ENCODE measurements at regions not wholly inside any gene's neighbourhood (a gene's known extent, or its start where the extent isn't known, plus 50 kb on each side); places are given as distances from the start of the nearest gene placed in this dataset.
"Not testable (repeated sequence)": the region's sequence is repeated elsewhere in the genome, so short reads cannot be mapped to it uniquely, and the experiment has no call there.

DNA sequence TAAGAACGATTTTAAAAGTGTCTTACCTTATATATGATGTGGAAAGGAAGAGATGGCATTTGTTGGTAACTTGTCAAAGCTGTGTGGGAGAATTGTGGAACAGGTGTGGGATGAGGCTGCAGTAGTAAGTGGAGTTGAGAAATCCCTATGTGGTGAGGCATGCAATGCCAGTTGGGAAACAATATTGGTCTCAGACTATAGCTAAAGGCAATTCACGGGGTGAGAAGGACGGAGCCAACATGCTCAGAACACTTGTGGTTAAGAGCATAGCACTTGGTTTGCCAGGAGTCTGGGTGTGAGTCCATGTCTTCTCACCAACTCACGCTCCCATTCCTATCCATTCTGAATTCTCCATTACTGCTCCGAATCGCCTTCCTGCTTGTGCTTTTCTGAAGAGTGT is 615.6 kb upstream of the ADAMTS9 start:
- DNase-seq = no peak

GRCh38 chr3:65291448-65292125 is 603.8 kb upstream of the ADAMTS9 start:
- DNase-seq = no peak

DNA sequence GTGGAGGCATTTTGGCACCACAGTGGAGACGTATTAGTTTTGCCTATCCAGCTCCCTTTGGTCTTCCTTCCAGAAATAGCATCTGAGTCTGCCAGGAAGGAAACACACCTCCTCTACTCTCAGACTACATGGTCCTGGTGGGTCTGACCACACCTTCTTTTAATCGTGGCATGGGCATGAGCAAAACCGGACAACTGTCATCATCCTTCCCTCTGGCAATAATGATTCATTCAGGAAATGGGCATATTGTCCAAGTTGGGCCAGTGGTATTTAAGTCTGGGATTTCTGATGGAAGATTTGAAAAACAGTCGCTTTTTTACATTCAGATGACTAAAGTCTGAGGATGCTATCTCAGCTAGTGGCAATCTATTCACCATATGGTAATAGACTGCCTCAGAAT is 601.0 kb upstream of the ADAMTS9 start:
- DNase-seq = no peak

GRCh38 chr3:65285956-65286355 is 598.2 kb upstream of the ADAMTS9 start:
- DNase-seq = no peak

GRCh38 chr3:65284961-65285360 is 597.2 kb upstream of the ADAMTS9 start:
- no peak for DNase-seq

- no peak for DNase-seq
These were observed 596.7 kb upstream of the ADAMTS9 start for GRCh38 chr3:65284546-65284945.

GRCh38 chr3:65279225-65279782 is 591.5 kb upstream of the ADAMTS9 start:
- DNase-seq = no peak

DNA sequence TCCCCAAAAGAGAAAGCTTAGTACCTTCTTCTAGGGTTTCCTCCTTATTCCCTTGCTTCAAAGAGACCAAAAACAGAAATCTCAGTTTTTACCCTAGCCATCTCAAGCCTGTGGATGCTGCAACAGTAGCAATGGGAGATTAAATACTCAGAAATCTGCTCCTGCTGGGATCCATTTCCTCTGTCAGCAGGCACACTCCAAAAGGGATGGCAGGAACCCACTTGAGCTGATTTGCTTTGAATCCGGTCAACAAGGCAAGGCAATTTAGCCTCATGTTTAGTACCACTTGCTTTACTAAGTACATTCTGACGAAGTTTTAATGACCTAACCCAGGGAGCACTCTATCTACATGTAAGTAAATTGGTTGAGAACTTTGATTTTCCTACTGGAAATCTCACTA is 590.0 kb upstream of the ADAMTS9 start:
- DNase-seq = peak; percentile 1

DNA sequence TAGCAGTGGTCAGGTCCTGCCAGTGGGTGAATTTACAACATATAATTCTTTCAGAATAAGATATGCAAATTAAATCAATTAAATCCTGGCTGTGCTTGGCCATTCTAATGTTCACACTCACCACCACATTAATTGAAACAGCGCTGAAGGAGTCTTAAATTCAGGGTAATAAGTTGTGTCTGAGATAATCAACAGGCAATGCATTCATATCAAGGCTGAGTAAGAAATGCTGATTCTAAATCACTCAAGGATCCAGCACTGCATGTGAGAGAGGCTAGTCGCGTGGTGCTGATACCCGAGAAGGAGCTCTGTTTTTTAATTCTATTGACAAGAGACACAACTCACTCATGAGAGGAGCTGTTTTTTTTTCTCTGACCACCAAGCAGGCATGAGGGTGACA is 588.8 kb upstream of the ADAMTS9 start:
- DNase-seq = no peak

DNA sequence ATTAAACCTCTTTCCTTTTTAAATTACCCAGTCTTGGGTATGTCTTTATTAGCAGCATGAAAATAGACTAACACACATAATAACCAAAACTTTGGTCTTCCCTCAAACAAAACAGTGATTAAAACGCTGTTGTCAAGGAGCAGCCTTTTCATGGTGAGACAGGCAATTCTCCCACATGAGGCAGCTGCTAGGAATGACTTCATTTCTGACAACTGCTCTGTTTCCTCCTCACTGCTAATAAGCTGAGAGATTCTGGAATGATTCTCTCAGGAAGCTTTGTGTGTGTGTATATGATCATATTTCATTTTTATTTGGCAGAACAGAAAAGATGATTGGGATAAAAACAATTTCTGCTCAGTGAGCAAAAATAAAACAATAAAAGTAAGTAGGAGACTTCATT is 580.6 kb upstream of the ADAMTS9 start:
- DNase-seq = no peak

- no peak for DNase-seq
These were observed 578.3 kb upstream of the ADAMTS9 start for GRCh38 chr3:65265942-65266590.

DNA sequence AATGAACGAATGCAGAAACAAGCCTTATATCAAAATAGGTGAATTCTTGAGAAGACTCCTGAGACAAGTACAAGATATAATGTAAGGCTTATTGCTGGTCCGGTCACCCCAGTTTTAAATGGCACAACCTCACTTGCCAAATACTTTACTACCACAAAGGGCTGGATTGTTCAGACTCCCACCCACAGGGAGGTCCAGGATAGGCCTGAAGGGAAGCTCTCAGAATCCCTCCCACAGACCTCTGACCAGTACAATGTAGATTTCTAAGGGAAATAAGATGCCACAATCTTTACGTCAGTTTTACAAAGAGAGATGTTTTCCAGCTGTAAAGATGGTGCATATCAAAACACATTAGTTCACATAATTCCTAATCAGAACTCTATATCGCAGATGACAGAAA is 577.7 kb upstream of the ADAMTS9 start:
- no peak for DNase-seq

- DNase-seq = no peak
These were observed 574.7 kb upstream of the ADAMTS9 start for GRCh38 chr3:65262548-65262947.

DNA sequence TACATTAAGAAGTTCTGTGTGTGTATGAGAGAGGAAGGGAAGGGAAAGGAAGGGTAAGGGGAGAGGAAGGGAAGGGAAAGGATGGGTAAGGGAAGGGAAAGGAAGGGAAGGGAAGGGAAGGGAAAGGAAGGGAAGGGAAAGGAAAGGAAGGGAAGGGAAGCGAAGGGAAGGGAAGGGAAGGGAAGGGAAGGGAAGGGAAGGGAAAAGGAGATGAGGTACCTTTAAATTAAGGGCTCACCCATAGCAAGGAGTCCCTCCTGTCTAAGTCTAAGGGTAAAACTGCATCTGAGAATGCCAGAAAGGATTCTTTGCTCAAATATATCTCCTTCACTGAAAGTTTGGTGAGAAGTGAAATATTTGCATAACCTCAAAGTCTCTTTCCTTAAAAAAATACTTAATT is 572.1 kb upstream of the ADAMTS9 start:
- DNase-seq = no peak

- DNase-seq = not testable (repeated sequence)
These were observed 565.1 kb upstream of the ADAMTS9 start for GRCh38 chr3:65252914-65253313.

- DNase-seq = no peak
These were observed 564.5 kb upstream of the ADAMTS9 start for GRCh38 chr3:65252266-65252665.

DNA sequence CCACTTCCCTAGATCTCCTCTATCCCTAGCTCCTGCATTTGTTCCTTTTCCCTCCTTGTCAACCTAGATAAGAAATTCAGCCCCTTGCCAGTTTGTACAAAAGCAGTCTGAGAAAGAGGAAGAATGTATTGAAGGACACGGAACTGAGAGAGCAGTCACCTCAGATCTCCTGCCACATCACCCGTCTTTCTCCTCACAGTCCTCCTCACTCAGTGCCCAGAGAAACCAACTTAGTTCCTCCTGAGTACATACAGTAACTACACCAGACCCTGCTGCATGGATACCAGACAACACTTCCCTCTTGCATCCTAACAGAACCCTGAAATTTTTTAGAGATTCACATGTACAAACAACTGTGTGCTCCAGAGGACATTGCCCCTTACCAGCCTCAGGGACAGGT is 563.6 kb upstream of the ADAMTS9 start:
- DNase-seq = no peak

GRCh38 chr3:65246561-65246960 is 558.8 kb upstream of the ADAMTS9 start:
- DNase-seq = no peak

DNA sequence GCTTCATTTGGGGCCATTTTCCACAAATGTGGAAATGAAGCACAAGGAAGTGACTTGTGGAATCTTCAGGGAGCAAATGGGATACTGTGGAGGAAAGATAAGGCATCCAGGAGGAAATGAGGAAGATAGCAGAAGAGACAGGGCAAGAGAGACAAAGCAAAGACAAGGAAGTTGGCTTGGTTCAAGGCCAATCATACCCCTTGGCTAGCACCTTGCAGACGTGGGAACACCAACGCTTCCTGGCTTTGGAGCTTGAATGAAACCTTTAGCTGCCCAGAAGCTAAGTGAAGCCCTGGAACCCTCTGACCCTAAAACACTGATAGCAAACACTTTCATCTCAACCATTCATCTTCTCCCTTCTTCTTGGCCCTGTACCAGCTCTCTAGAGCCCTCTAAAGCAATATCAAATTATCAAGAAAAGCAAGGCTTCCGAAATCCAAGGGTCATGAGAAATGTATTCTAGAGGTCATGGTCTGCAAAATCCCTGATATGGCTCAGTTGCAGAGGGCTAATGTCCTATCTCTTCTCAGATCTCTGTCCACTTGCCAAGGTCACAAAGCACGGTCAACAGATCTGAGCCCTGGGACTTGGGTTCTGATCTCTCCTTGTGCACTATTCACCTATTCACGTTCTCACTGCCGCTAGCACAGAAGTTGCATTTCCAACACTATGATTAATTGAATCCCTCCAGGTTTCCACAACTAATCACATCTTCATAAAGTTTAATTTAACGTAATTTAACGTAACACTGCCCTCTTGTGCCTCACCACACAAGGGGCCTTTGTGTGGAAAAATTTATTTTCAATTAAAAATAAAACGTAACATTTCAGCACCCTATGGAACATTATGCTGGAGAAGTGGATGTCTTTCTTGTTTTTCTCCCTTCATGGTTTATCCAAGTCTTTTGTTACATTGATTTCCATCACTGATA is 557.6 kb upstream of the ADAMTS9 start:
- DNase-seq = no peak

GRCh38 chr3:65240366-65240765 is 552.6 kb upstream of the ADAMTS9 start:
- DNase-seq = no peak

- DNase-seq = no peak
These were observed 550.9 kb upstream of the ADAMTS9 start for GRCh38 chr3:65238652-65239051.

- DNase-seq = no peak
These were observed 546.7 kb upstream of the ADAMTS9 start for GRCh38 chr3:65234499-65234898.

- DNase-seq = no peak
These were observed 545.8 kb upstream of the ADAMTS9 start for GRCh38 chr3:65233561-65233960.

GRCh38 chr3:65231544-65231943 is 543.7 kb upstream of the ADAMTS9 start:
- DNase-seq = no peak
